HEK293 (cell line): ENCODE measurements at regions not wholly inside any gene's neighbourhood (a gene's known extent, or its start where the extent isn't known, plus 50 kb on each side); places are given as distances from the start of the nearest gene placed in this dataset.

ENCODE experiments used
- ATF2 ChIP-seq: fragments of 450-650 bp; formaldehyde crosslinking; IDR thresholded peaks from 2 replicates; pipeline ENCODE4 v1.5.1; 2016; ENCODE audit warnings: missing biosample characterization, missing genetic modification characterization, low read depth
- CTCF ChIP-seq: fragments of 450-650 bp; formaldehyde crosslinking; IDR thresholded peaks from 2 replicates; pipeline ENCODE4 v1.5.1; 2016; ENCODE audit warnings: missing biosample characterization, missing genetic modification characterization
- SP2 ChIP-seq: fragments of 450-650 bp; formaldehyde crosslinking; IDR thresholded peaks from 2 replicates; pipeline ENCODE4 v1.5.1; 2016; ENCODE audit warnings: missing biosample characterization, missing genetic modification characterization
- TRIM28 ChIP-seq: IDR thresholded peaks from 2 replicates; pipeline ENCODE4 v1.6.1; 2011; ENCODE audit warnings: low read length, control low read depth, borderline replicate concordance
- ZNF10 ChIP-seq: fragments of 450-650 bp; formaldehyde crosslinking; IDR thresholded peaks from 2 replicates; pipeline ENCODE4 v1.5.1; 2017; ENCODE audit warnings: missing biosample characterization, missing genetic modification characterization
- ZNF174 ChIP-seq: fragments of 450-650 bp; formaldehyde crosslinking; IDR thresholded peaks from 2 replicates; pipeline ENCODE4 v1.5.0; 2017; ENCODE audit warnings: missing biosample characterization, mild to moderate bottlenecking, missing genetic modification characterization
- ZNF585B ChIP-seq: fragments of 450-650 bp; formaldehyde crosslinking; IDR thresholded peaks from 2 replicates; pipeline ENCODE4 v1.5.1; 2016; ENCODE audit warnings: missing biosample characterization, missing genetic modification characterization
- ZNF707 ChIP-seq: fragments of 450-650 bp; formaldehyde crosslinking; IDR thresholded peaks from 2 replicates; pipeline ENCODE4 v1.5.1; 2016; ENCODE audit warnings: missing biosample characterization, missing genetic modification characterization
- TF ChIP-seq, protein P1 (sequence below): sonication (generic); formaldehyde crosslinking; IDR thresholded peaks from 2 replicates; pipeline ENCODE4 v1.8.1; 2022; ENCODE audit warnings: mild to moderate bottlenecking, moderate library complexity, missing genetic modification reagents
- TF ChIP-seq, protein P2 (sequence below): fragments of 450-650 bp; formaldehyde crosslinking; IDR thresholded peaks from 2 replicates; pipeline ENCODE4 v1.5.1; 2016; ENCODE audit warnings: missing biosample characterization, missing genetic modification characterization
- TF ChIP-seq, protein P3 (sequence below): fragments of 450-650 bp; formaldehyde crosslinking; IDR thresholded peaks from 2 replicates; pipeline ENCODE4 v1.5.1; 2016; ENCODE audit warnings: missing biosample characterization, missing genetic modification characterization

GRCh38 chr5:7207979-7208378 lies 188.0 kb upstream of the ADCY2 start:
- TF ChIP-seq CTCF (tag by site-specific recombination) (no peak), ZNF707 (tag by site-specific recombination) (no peak), ZNF585B (tag by site-specific recombination) (no peak), ATF2 (tag by site-specific recombination) (no peak), ZNF10 (tag by site-specific recombination) (no peak), ZNF174 (tag by site-specific recombination) (no peak), SP2 (no peak), TRIM28 (no peak)
- TF ChIP-seq, protein P1, sequence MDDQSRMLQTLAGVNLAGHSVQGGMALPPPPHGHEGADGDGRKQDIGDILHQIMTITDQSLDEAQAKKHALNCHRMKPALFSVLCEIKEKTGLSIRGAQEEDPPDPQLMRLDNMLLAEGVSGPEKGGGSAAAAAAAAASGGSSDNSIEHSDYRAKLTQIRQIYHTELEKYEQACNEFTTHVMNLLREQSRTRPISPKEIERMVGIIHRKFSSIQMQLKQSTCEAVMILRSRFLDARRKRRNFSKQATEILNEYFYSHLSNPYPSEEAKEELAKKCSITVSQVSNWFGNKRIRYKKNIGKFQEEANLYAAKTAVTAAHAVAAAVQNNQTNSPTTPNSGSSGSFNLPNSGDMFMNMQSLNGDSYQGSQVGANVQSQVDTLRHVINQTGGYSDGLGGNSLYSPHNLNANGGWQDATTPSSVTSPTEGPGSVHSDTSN: no peak
- TF ChIP-seq, protein P2, sequence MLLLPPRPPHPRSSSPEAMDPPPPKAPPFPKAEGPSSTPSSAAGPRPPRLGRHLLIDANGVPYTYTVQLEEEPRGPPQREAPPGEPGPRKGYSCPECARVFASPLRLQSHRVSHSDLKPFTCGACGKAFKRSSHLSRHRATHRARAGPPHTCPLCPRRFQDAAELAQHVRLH (tag by site-specific recombination): no peak
- TF ChIP-seq, protein P3, sequence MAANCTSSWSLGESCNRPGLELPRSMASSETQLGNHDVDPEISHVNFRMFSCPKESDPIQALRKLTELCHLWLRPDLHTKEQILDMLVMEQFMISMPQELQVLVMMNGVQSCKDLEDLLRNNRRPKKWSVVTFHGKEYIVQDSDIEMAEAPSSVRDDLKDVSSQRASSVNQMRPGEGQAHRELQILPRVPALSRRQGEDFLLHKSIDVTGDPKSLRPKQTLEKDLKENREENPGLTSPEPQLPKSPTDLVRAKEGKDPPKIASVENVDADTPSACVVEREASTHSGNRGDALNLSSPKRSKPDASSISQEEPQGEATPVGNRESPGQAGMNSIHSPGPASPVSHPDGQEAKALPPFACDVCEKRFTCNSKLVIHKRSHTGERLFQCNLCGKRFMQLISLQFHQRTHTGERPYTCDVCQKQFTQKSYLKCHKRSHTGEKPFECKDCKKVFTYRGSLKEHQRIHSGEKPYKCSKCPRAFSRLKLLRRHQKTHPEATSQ: no peak
